Stomach (tissue), 8 donors: ENCODE measurements at regions not wholly inside any gene's neighbourhood (a gene's known extent, or its start where the extent isn't known, plus 50 kb on each side); places are given as distances from the start of the nearest gene placed in this dataset.

Source experiments
- DNase-seq, 2 donors: peaks; one replicate each; pipeline versions ENCODE4 v3.0.0 to v3.0.0-alpha.2; 2013 to 2019
- H3K27ac ChIP-seq, 5 donors: fragments of 200-600 bp in 4 of 5; sonication (generic) in 4 of 5; one replicate each; pipeline ENCODE4 v1.5.1; 2013 to 2019; ENCODE audit warnings: mild to moderate bottlenecking in 1 of 5, moderate library complexity in 1 of 5
- H3K27me3 ChIP-seq, 3 donors: fragments of 200-600 bp; sonication (generic); one replicate each; pipeline ENCODE4 v1.5.1; 2017 to 2019; ENCODE audit warnings: mixed run types in 1 of 3
- H3K36me3 ChIP-seq, 4 donors: fragments of 200-600 bp; sonication (generic); 1 replicate in 3 of 4; 2 replicates in 1 of 4; pipeline ENCODE4 v1.5.1; 2016 to 2019
- H3K4me1 ChIP-seq, 4 donors: fragments of 200-600 bp; sonication (generic); one replicate each; pipeline ENCODE4 v1.5.1; 2016 to 2019
- H3K4me3 ChIP-seq, 4 donors: fragments of 200-600 bp; sonication (generic) in 3 of 4; one replicate each; pipeline ENCODE4 v1.5.1; 2016 to 2019; ENCODE audit warnings: mild to moderate bottlenecking in 1 of 4
- H3K9me3 ChIP-seq, 4 donors: fragments of 200-600 bp; sonication (generic); one replicate each; pipeline ENCODE4 v1.5.1; 2016 to 2019
- CTCF ChIP-seq, 7 experiments: fragments of 450-650 bp in 4 of 7; fragments of 200-600 bp in 3 of 7; sonication (generic) in 3 of 7; IDR thresholded peaks; one replicate each; pipeline ENCODE4 v1.5.1; 2016 to 2019; ENCODE audit warnings: antibody characterized with exemption in 7 of 7, control low read depth in 2 of 7, mild to moderate bottlenecking in 1 of 7
- EP300 ChIP-seq: sonication (generic); formaldehyde crosslinking; IDR thresholded peaks from one replicate; pipeline ENCODE4 v1.6.1; 2017; ENCODE audit warnings: antibody characterized with exemption
- POLR2A ChIP-seq, 4 donors: fragments of 450-650 bp; IDR thresholded peaks; one replicate each; pipeline ENCODE4 v1.6.1; 2016; ENCODE audit warnings: antibody characterized with exemption in 4 of 4, control low read depth in 2 of 4, mild to moderate bottlenecking in 1 of 4, moderate library complexity in 1 of 4
- POLR2AphosphoS5 ChIP-seq, 3 donors: sonication (generic); formaldehyde crosslinking; IDR thresholded peaks; one replicate each; pipeline ENCODE4 v1.6.1; 2016; ENCODE audit warnings: antibody characterized with exemption in 3 of 3
- WGBS, 5 donors: extraction: QIAGEN DNeasy Blood & Tissue Kit in 3 of 5; methylation state at CpG; one replicate each; pipeline versions ENCODE4 v1.1.5 to v1.1.7; 2013 to 2018; 5-methylcytosine and 5-hydroxymethylcytosine counted together
- intact Hi-C: fragments of 100-400 bp; cut with DNase I; formaldehyde crosslinking; loops from one replicate; pipeline ENCODE4 v1.15.1; 2023; ENCODE audit warnings: low total_unique reads
- donor health status: healthy with polysubstance abuse.
- donor health status: Bipolar disorder and iron deficiency.
- donor health status: healthy.

- Histone ChIP-seq H3K27me3 (no peaks in the 10 kb centered on the region), H3K9me3 (no peaks in the 10 kb centered on the region), H3K4me1 (no peaks in the 10 kb centered on the region), H3K36me3 (no peaks in the 10 kb centered on the region), H3K4me3 (no peak overlapping the region), H3K27ac (peak overlapping the region in 1 of 5 donors; percentile 32)
- intact Hi-C loops, result no loop called here
- TF ChIP-seq POLR2AphosphoS5 (IDR thresholded peaks at IDR 0.05) (peak in 2 of 3 donors; percentile 15 to 17), CTCF (IDR thresholded peaks at IDR 0.05) (no peak), POLR2A (IDR thresholded peaks at IDR 0.05) (no peak), EP300 (no peak)
- WGBS, 5 donors, result 61 to 85% (median 82%) methylated on average over 2 of the region's 2 CpGs
- no peak for DNase-seq
Measured at GRCh38 chr18:7414459-7414858, 152.7 kb upstream of the PTPRM start.

GRCh38 chr18:7415081-7415894 is 151.8 kb upstream of the PTPRM start:
- no peak for DNase-seq
- Histone ChIP-seq H3K9me3 (no peaks in the 10 kb centered on the region), H3K27ac (peak overlapping the region in 1 of 5 donors; percentile 32), H3K4me1 (no peaks in the 10 kb centered on the region), H3K27me3 (no peaks in the 10 kb centered on the region), H3K36me3 (no peaks in the 10 kb centered on the region), H3K4me3 (no peak overlapping the region)
- intact Hi-C loops, result no loop called here
- WGBS, 5 donors, result 77 to 84% (median 80%) methylated on average over 7 to 8 of the region's 8 CpGs
- TF ChIP-seq POLR2A (IDR thresholded peaks at IDR 0.05) (no peak), EP300 (no peak), CTCF (IDR thresholded peaks at IDR 0.05) (no peak), POLR2AphosphoS5 (IDR thresholded peaks at IDR 0.05) (no peak)

- Histone ChIP-seq H3K27me3 (no peaks in the 10 kb centered on the region), H3K27ac (no peak overlapping the region), H3K36me3 (no peaks in the 10 kb centered on the region), H3K4me3 (no peak overlapping the region), H3K9me3 (no peaks in the 10 kb centered on the region), H3K4me1 (no peaks in the 10 kb centered on the region)
- intact Hi-C loops, result no loop called here
- TF ChIP-seq CTCF (IDR thresholded peaks at IDR 0.05) (no peak), POLR2AphosphoS5 (IDR thresholded peaks at IDR 0.05) (no peak), EP300 (no peak), POLR2A (IDR thresholded peaks at IDR 0.05) (no peak)
- DNase-seq, result no peak
- 72 to 92% (median 81%) methylated on average over 4 of the region's 4 CpGs for WGBS, 5 donors
Measured at GRCh38 chr18:7417727-7418126, 149.4 kb upstream of the PTPRM start.

DNA sequence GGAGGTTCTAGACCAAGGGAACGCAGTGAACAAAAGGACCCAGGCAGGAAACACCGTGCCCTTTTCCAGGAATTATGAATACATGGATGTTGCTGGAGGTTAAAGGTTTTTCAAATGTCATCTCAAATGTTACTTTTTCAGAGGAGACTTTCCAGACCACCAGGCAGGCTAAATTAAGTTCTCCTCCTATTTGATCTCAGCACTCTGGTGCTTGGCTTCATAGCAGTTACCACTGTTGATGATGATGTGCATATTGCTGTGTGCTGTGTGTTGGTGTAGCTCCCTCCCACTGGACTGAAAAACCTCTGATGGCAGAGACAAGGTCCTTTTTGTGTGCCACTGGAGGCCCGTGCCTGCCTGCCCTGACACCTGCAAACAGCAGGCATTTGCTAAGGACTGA is 137.3 kb upstream of the PTPRM start:
- peak in 1 of 2 donors; percentile 15 for DNase-seq
- TF ChIP-seq POLR2AphosphoS5 (IDR thresholded peaks at IDR 0.05) (no peak), CTCF (IDR thresholded peaks at IDR 0.05) (no peak), POLR2A (IDR thresholded peaks at IDR 0.05) (no peak), EP300 (no peak)
- no peak overlapping the region for H3K4me3 ChIP-seq

More for the DNA sequence above, 137.3 kb upstream of the PTPRM start:
- intact Hi-C loops, result no loop called here
- no peaks in the 10 kb centered on the region for H3K4me1 ChIP-seq
- peaks cover 0 to 3% (median 0%) of the 10 kb centered on the region in 4 donors for H3K9me3 ChIP-seq
- H3K27me3 ChIP-seq, result no peaks in the 10 kb centered on the region
- no peak overlapping the region for H3K27ac ChIP-seq
- 65 to 92% (median 77%) methylated on average over 3 of the region's 3 CpGs for WGBS, 5 donors
- no peaks in the 10 kb centered on the region for H3K36me3 ChIP-seq
